Adrenal gland (tissue), 9 donors: ENCODE measurements at regions not wholly inside any gene's neighbourhood (a gene's known extent, or its start where the extent isn't known, plus 50 kb on each side); places are given as distances from the start of the nearest gene placed in this dataset.
"Not testable (repeated sequence)": the region's sequence is repeated elsewhere in the genome, so short reads cannot be mapped to it uniquely, and the experiment has no call there.

Source experiments
- DNase-seq, 7 donors: peaks; one replicate each; pipeline ENCODE4 v3.0.0-alpha.2; 2019 to 2020
- H3K27ac ChIP-seq, 5 donors: fragments of 200-600 bp; sonication (generic) in 4 of 5; 1 replicate in 3 of 5; 2 replicates in 2 of 5; pipeline versions ENCODE4 v1.5.1 to v1.8.0; 2016 to 2020; ENCODE audit warnings: mild to moderate bottlenecking in 1 of 5
- H3K27me3 ChIP-seq: fragments of 200-600 bp; 2 replicates; pipeline ENCODE4 v1.8.0; 2021
- H3K36me3 ChIP-seq, 2 donors: fragments of 200-600 bp; replicated peaks in 1 of 2; 1 replicate in 1 of 2; 2 replicates in 1 of 2; pipeline versions ENCODE4 v1.5.1 to v1.8.0; 2018 to 2022
- H3K4me1 ChIP-seq, 2 donors: fragments of 200-600 bp; replicated peaks in 1 of 2; 1 replicate in 1 of 2; 2 replicates in 1 of 2; pipeline versions ENCODE4 v1.5.1 to v1.8.0; 2018 to 2021
- H3K4me3 ChIP-seq, 4 donors: fragments of 200-600 bp; sonication (generic) in 3 of 4; one replicate each; pipeline ENCODE4 v1.5.1; 2016 to 2018
- H3K9me3 ChIP-seq, 3 donors: fragments of 200-600 bp; sonication (generic) in 1 of 3; replicated peaks in 1 of 3; 1 replicate in 2 of 3; 2 replicates in 1 of 3; pipeline versions ENCODE4 v1.5.1 to v1.8.0; 2016 to 2021
- CTCF ChIP-seq, 6 experiments: fragments of 450-650 bp in 4 of 6; fragments of 200-600 bp in 2 of 6; sonication (generic) in 1 of 6; IDR thresholded peaks; 1 replicate in 5 of 6; 2 replicates in 1 of 6; pipeline versions ENCODE4 v1.5.1 to v1.8.0; 2016 to 2021; ENCODE audit warnings: antibody characterized with exemption in 6 of 6, mild to moderate bottlenecking in 2 of 6, moderate library complexity in 1 of 6
- POLR2A ChIP-seq, 2 donors: fragments of 450-650 bp; IDR thresholded peaks; one replicate each; pipeline ENCODE4 v1.6.1; 2017; ENCODE audit warnings: antibody characterized with exemption in 2 of 2, mild to moderate bottlenecking in 2 of 2, moderate library complexity in 1 of 2
- WGBS, 4 donors: extraction: QIAGEN DNeasy Blood & Tissue Kit in 2 of 4; methylation state at CpG; one replicate each; pipeline versions ENCODE4 v1.1.5 to v1.1.7; 2013 to 2017; 5-methylcytosine and 5-hydroxymethylcytosine counted together
- intact Hi-C, 2 donors: fragments of 100-400 bp; cut with DNase I; formaldehyde crosslinking; loops; one replicate each; pipeline versions ENCODE4 v1.14.1 to v1.15.0; 2022 to 2023
- donor health status: healthy with polysubstance abuse.
- donor health status: Bipolar disorder and iron deficiency.
- donor health status: DM: yes; HTN: yes; CAD: no.
- donor health status: DM: no; HTN: no; CAD: no.
- donor health status: DM: no; HTN: no; CAD: no.

GRCh38 chr10:57599440-57599839 is 668.3 kb downstream of the IPMK start:
- Histone ChIP-seq H3K36me3 (no peaks in the 10 kb centered on the region), H3K27ac (no peak overlapping the region), H3K9me3 (no peaks in the 10 kb centered on the region), H3K4me1 (no peaks in the 10 kb centered on the region), H3K27me3 (no peaks in the 10 kb centered on the region), H3K4me3 (no peak overlapping the region)
- no peak for DNase-seq
- WGBS, 4 donors = 81 to 89% (median 85%) methylated on average over 4 of the region's 4 CpGs
- TF ChIP-seq POLR2A (IDR thresholded peaks at IDR 0.05) (no peak), CTCF (IDR thresholded peaks at IDR 0.05) (no peak)
- intact Hi-C loops = no loop called here

- intact Hi-C loops = no loop called here
Observed at GRCh38 chr10:57593983-57594573, 673.6 kb downstream of the IPMK start.

GRCh38 chr10:57579926-57580325 is 687.8 kb downstream of the IPMK start:
- H3K27ac ChIP-seq = no peak overlapping the region
- H3K36me3 ChIP-seq = no peaks in the 10 kb centered on the region
- peak in 1 of 7 donors; percentile 23 for DNase-seq
- intact Hi-C loops = loop anchor here in 1 of 2 donors (10.0 kb wide), 1 partner anchor 485 kb away; no protein-coding TSS in a partner anchor
- no peaks in the 10 kb centered on the region for H3K27me3 ChIP-seq
- H3K4me1 ChIP-seq = no peaks in the 10 kb centered on the region
- TF ChIP-seq CTCF (IDR thresholded peaks at IDR 0.05) (peak in 5 of 6 experiments; percentile 22 to 57 (median 46)), POLR2A (IDR thresholded peaks at IDR 0.05) (no peak)
- no peaks in the 10 kb centered on the region for H3K9me3 ChIP-seq
- no peak overlapping the region for H3K4me3 ChIP-seq

More at GRCh38 chr10:57593983-57594573, 673.6 kb downstream of the IPMK start:
- no peak for DNase-seq
- H3K36me3 ChIP-seq = no peaks in the 10 kb centered on the region
- no peak overlapping the region for H3K27ac ChIP-seq
- no peak overlapping the region for H3K4me3 ChIP-seq
- 76 to 88% (median 84%) methylated on average over 1 of the region's 1 CpG for WGBS, 4 donors
- H3K9me3 ChIP-seq = no peaks in the 10 kb centered on the region
- H3K27me3 ChIP-seq = no peaks in the 10 kb centered on the region
- H3K4me1 ChIP-seq = no peaks in the 10 kb centered on the region
- no peak for TF ChIP-seq CTCF (IDR thresholded peaks at IDR 0.05)
- TF ChIP-seq POLR2A (IDR thresholded peaks at IDR 0.05) = no peak

- H3K4me3 ChIP-seq = no peak overlapping the region
- TF ChIP-seq POLR2A (IDR thresholded peaks at IDR 0.05) (no peak), CTCF (IDR thresholded peaks at IDR 0.05) (no peak)
- no peaks in the 10 kb centered on the region for H3K4me1 ChIP-seq
- intact Hi-C loops = no loop called here
- no peak overlapping the region for H3K27ac ChIP-seq
- H3K36me3 ChIP-seq = no peaks in the 10 kb centered on the region
- H3K27me3 ChIP-seq = no peaks in the 10 kb centered on the region
- no peaks in the 10 kb centered on the region for H3K9me3 ChIP-seq
- DNase-seq = no peak
Observed at GRCh38 chr10:57562211-57562610, 705.5 kb downstream of the IPMK start.

GRCh38 chr10:57551774-57552173 is 715.9 kb downstream of the IPMK start:
- WGBS, 4 donors = 80 to 94% (median 85%) methylated on average over 4 to 5 of the region's 5 CpGs
- H3K9me3 ChIP-seq, H3K27ac ChIP-seq, DNase-seq, H3K4me1 ChIP-seq, intact Hi-C loops, H3K4me3 ChIP-seq, H3K36me3 ChIP-seq, H3K27me3 ChIP-seq: not testable (repeated sequence)
